ENCODE measurements at regions not wholly inside any gene's neighbourhood (a gene's known extent, or its start where the extent isn't known, plus 50 kb on each side); places are given as distances from the start of the nearest gene placed in this dataset.

GRCh38 chr9:103104101-103104500, 109.0 kb downstream of the CYLC2 start:
- Histone ChIP-seq H3K4me1 (ENCODE audit: insufficient read depth, low read length) (no peaks in the 10 kb centered on the region), H3K27me3 (ENCODE audit: control insufficient read depth in 1 of 2, insufficient read depth in 2 of 2, low read length in 2 of 2) (no peaks in the 10 kb centered on the region), H3K79me2 (ENCODE audit: insufficient read depth, low read length) (no peaks in the 10 kb centered on the region), H3K9ac (ENCODE audit: insufficient read depth, low read depth, low read length) (no peak overlapping the region), H3K36me3 (replicated peaks in 1 of 2; ENCODE audit: control insufficient read depth in 1 of 2, insufficient read depth in 2 of 2, low read length in 2 of 2) (no peaks in the 10 kb centered on the region), H3K4me2 (ENCODE audit: low read depth, low read length) (no peak overlapping the region), H3K4me3 (replicated peaks in 1 of 3; ENCODE audit: insufficient read depth in 1 of 3, low read depth in 2 of 3, low read length in 3 of 3) (no peak overlapping the region), H2AFZ (ENCODE audit: low read length) (no peak overlapping the region), H3K9me3 (ENCODE audit: low read length) (peaks cover 17% of the 10 kb centered on the region; the same call in 1 of the 2 replicates), H4K20me1 (ENCODE audit: insufficient read depth, low read length) (no peaks in the 10 kb centered on the region), H3K27ac (ENCODE audit: extremely low read length, insufficient read depth, low read length) (no peak overlapping the region)
- POLR2A ChIA-PET = no interaction called here
- BruUV-seq (replicated peaks) = no TSS peak
- DNase-seq (ENCODE audit: low spot score) = no peak
- no peak for ATAC-seq
- 13% methylated on average over 1 of the region's 9 CpGs for WGBS (ENCODE audit: low lambda C conversion rate)
- intact Hi-C loops (cut with micrococcal nuclease; ENCODE audit: unreplicated experiment) = no loop called here
- no peak for FAIRE-seq
- in situ Hi-C loops (cut with HindIII; ENCODE audit: extremely low pct_ligation_motif_present, low pct_unique_long_range_greater_than_20kb) = no loop called here
- TF ChIP-seq LCORL (IDR thresholded peaks at IDR 0.05) = no peak
- TF ChIP-seq LCORL (CRISPR knock-in tag; IDR thresholded peaks at IDR 0.05) = no peak
- TF ChIP-seq ZSCAN29 (CRISPR knock-in tag; conservative IDR thresholded peaks at IDR 0.05) = no peak
- CTCF ChIA-PET (ENCODE audit: low intra/inter-chr PET ratio, low total read pairs) = no interaction called here

GRCh38 chr9:103116246-103116645, 121.1 kb downstream of the CYLC2 start:
- H3K9me3 ChIP-seq (ENCODE audit: low read length) = no peaks in the 10 kb centered on the region
- ChIA-PET CTCF (ENCODE audit: low intra/inter-chr PET ratio, low total read pairs) (no interaction called here), POLR2A (no interaction called here)
- BruUV-seq (replicated peaks) = no TSS peak
- ATAC-seq (no peak), FAIRE-seq (no peak), DNase-seq (ENCODE audit: low spot score) (no peak)
- H3K9ac ChIP-seq (ENCODE audit: insufficient read depth, low read depth, low read length) = no peak overlapping the region
- no peak overlapping the region for H2AFZ ChIP-seq (ENCODE audit: low read length)
- H3K27ac ChIP-seq (ENCODE audit: extremely low read length, insufficient read depth, low read length) = no peak overlapping the region
- H3K79me2 ChIP-seq (ENCODE audit: insufficient read depth, low read length) = no peaks in the 10 kb centered on the region
- in situ Hi-C loops (cut with HindIII; ENCODE audit: extremely low pct_ligation_motif_present, low pct_unique_long_range_greater_than_20kb) (no loop called here), intact Hi-C loops (cut with micrococcal nuclease; ENCODE audit: unreplicated experiment) (no loop called here)
- TF ChIP-seq ZNF574 (CRISPR knock-in tag; IDR thresholded peaks at IDR 0.05) (no peak), BHLHE40 (IDR thresholded peaks at IDR 0.05; ENCODE audit: low read length) (no peak), ZNF850 (CRISPR knock-in tag; conservative IDR thresholded peaks at IDR 0.05) (no peak), TBP (CRISPR knock-in tag; IDR thresholded peaks at IDR 0.05) (no peak)
- no peaks in the 10 kb centered on the region for H3K27me3 ChIP-seq (ENCODE audit: control insufficient read depth in 1 of 2, insufficient read depth in 2 of 2, low read length in 2 of 2)
- H4K20me1 ChIP-seq (ENCODE audit: insufficient read depth, low read length) = no peaks in the 10 kb centered on the region
- no peaks in the 10 kb centered on the region for H3K4me1 ChIP-seq (ENCODE audit: insufficient read depth, low read length)
- H3K4me2 ChIP-seq (ENCODE audit: low read depth, low read length) = no peak overlapping the region
- WGBS (ENCODE audit: low lambda C conversion rate) = 0% methylated on average over 2 of the region's 2 CpGs
- no peaks in the 10 kb centered on the region for H3K36me3 ChIP-seq (replicated peaks in 1 of 2; ENCODE audit: control insufficient read depth in 1 of 2, insufficient read depth in 2 of 2, low read length in 2 of 2)
- H3K4me3 ChIP-seq (replicated peaks in 1 of 3; ENCODE audit: insufficient read depth in 1 of 3, low read depth in 2 of 3, low read length in 3 of 3) = no peak overlapping the region
